ENCODE measurements at regions not wholly inside any gene's neighbourhood (a gene's known extent, or its start where the extent isn't known, plus 50 kb on each side); places are given as distances from the start of the nearest gene placed in this dataset.

DNA sequence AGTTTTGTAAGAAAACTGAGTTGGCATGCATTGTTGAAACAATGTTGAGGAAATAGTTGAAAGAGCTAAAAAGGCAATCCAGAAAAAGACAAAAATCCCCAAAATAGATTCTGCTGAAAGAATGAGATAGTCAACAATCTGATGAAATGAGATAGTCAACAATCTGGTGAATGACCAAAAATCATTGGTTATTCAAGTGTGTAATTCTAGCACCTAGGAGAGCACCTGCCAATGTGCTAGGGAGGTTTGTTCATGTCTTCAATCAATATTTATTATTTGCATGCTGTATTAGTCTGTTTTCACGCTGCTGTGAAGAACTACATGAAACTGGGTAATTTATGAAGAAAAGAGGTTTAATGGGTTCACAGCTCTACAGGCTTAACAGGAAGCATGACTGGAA is 307.1 kb upstream of the HSF2 start:
- H3K36me3 Mint-ChIP-seq (ENCODE audit: unreplicated experiment) = no peaks in the 10 kb centered on the region
- H3K4me1 Mint-ChIP-seq (ENCODE audit: unreplicated experiment) = no peaks in the 10 kb centered on the region
- no peak overlapping the region for H3K4me3 Mint-ChIP-seq (ENCODE audit: unreplicated experiment)
- H3K27ac Mint-ChIP-seq (ENCODE audit: unreplicated experiment) = no peak overlapping the region
- TF ChIP-seq, protein P1, sequence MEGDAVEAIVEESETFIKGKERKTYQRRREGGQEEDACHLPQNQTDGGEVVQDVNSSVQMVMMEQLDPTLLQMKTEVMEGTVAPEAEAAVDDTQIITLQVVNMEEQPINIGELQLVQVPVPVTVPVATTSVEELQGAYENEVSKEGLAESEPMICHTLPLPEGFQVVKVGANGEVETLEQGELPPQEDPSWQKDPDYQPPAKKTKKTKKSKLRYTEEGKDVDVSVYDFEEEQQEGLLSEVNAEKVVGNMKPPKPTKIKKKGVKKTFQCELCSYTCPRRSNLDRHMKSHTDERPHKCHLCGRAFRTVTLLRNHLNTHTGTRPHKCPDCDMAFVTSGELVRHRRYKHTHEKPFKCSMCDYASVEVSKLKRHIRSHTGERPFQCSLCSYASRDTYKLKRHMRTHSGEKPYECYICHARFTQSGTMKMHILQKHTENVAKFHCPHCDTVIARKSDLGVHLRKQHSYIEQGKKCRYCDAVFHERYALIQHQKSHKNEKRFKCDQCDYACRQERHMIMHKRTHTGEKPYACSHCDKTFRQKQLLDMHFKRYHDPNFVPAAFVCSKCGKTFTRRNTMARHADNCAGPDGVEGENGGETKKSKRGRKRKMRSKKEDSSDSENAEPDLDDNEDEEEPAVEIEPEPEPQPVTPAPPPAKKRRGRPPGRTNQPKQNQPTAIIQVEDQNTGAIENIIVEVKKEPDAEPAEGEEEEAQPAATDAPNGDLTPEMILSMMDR (IDR thresholded peaks at IDR 0.05) = no peak
- DNase-seq (ENCODE audit: extremely low spot score, unreplicated experiment) = no peak
- H3K27me3 Mint-ChIP-seq (ENCODE audit: unreplicated experiment) = peaks cover 26% of the 10 kb centered on the region
- H3K9me3 Mint-ChIP-seq (ENCODE audit: unreplicated experiment) = peaks cover 4% of the 10 kb centered on the region

DNA sequence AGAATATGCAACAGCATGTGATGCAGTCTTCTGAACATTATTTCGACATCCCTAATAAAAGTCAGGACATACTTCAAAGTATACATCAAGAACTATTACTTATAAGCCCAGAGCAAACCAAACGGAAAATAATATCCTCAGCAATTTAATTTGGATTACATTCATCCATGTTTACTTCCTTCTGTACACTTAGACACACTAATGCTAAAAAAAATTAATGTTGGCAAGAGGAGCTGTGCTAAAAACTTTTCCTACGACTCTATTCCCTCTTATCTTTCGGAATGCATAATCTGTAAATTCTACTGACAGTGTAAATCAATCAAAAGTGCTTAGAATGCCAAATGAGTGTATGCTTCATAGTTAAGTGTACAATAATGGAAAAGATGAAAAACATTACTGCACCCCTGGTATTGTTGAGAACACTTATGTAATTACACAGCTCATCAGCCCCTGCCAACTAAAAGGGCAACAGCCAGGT is 301.2 kb upstream of the HSF2 start:
- Mint-ChIP-seq H3K27me3 (ENCODE audit: unreplicated experiment) (peaks cover 55% of the 10 kb centered on the region), H3K4me3 (ENCODE audit: unreplicated experiment) (no peak overlapping the region), H3K36me3 (ENCODE audit: unreplicated experiment) (no peaks in the 10 kb centered on the region), H3K4me1 (ENCODE audit: unreplicated experiment) (no peaks in the 10 kb centered on the region), H3K9me3 (ENCODE audit: unreplicated experiment) (peaks cover 3% of the 10 kb centered on the region), H3K27ac (ENCODE audit: unreplicated experiment) (no peak overlapping the region)
- TF ChIP-seq, protein P1 (IDR thresholded peaks at IDR 0.05) = no peak
- DNase-seq (ENCODE audit: extremely low spot score, unreplicated experiment) = no peak

GRCh38 chr6:122102026-122102425 is 297.4 kb upstream of the HSF2 start:
- TF ChIP-seq, protein P1 (IDR thresholded peaks at IDR 0.05) = no peak
- H3K27me3 Mint-ChIP-seq (ENCODE audit: unreplicated experiment) = peaks cover 61% of the 10 kb centered on the region
- peaks cover 3% of the 10 kb centered on the region for H3K9me3 Mint-ChIP-seq (ENCODE audit: unreplicated experiment)
- H3K27ac Mint-ChIP-seq (ENCODE audit: unreplicated experiment) = no peak overlapping the region
- no peaks in the 10 kb centered on the region for H3K4me1 Mint-ChIP-seq (ENCODE audit: unreplicated experiment)
- H3K36me3 Mint-ChIP-seq (ENCODE audit: unreplicated experiment) = no peaks in the 10 kb centered on the region
- no peak for DNase-seq (ENCODE audit: extremely low spot score, unreplicated experiment)
- no peak overlapping the region for H3K4me3 Mint-ChIP-seq (ENCODE audit: unreplicated experiment)

DNA sequence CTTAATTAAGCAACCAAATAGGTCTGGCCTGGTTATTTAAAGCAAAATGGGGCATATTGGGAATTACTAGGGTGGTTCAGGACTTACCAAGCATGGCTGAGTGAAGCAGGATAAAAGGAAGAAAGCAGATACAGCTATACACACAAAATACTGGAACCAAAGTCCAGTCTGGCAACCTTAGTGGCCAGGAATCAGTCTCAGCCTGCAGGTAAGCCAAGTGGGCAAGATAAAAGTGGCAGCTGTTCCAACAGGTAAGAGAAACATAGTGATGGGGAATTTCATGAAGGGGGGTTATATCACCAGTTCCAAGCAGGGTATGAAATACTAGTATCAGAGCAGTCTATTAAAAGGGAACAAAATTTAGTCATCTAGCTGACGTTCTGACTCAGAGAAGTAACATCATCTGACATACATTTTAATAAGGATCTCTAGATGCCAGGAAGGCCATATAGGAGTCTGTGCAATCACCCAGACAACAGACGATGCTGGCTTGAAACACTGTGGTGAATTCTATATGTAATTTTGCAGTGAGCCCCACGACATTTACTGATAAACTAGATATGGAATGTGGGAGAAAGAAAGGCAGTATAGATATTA is 292.1 kb upstream of the HSF2 start:
- H3K27me3 Mint-ChIP-seq (ENCODE audit: unreplicated experiment) = peaks cover 73% of the 10 kb centered on the region
- no peaks in the 10 kb centered on the region for H3K36me3 Mint-ChIP-seq (ENCODE audit: unreplicated experiment)
- no peak overlapping the region for H3K27ac Mint-ChIP-seq (ENCODE audit: unreplicated experiment)
- H3K4me3 Mint-ChIP-seq (ENCODE audit: unreplicated experiment) = no peak overlapping the region
- H3K9me3 Mint-ChIP-seq (ENCODE audit: unreplicated experiment) = no peaks in the 10 kb centered on the region
- no peak for DNase-seq (ENCODE audit: extremely low spot score, unreplicated experiment)
- TF ChIP-seq, protein P1 (IDR thresholded peaks at IDR 0.05) = no peak
- no peaks in the 10 kb centered on the region for H3K4me1 Mint-ChIP-seq (ENCODE audit: unreplicated experiment)

GRCh38 chr6:122109075-122109474 is 290.4 kb upstream of the HSF2 start:
- Mint-ChIP-seq H3K27ac (ENCODE audit: unreplicated experiment) (no peak overlapping the region), H3K4me1 (ENCODE audit: unreplicated experiment) (no peaks in the 10 kb centered on the region), H3K4me3 (ENCODE audit: unreplicated experiment) (no peak overlapping the region), H3K27me3 (ENCODE audit: unreplicated experiment) (peaks cover 66% of the 10 kb centered on the region), H3K36me3 (ENCODE audit: unreplicated experiment) (no peaks in the 10 kb centered on the region), H3K9me3 (ENCODE audit: unreplicated experiment) (no peaks in the 10 kb centered on the region)
- DNase-seq (ENCODE audit: extremely low spot score, unreplicated experiment) = no peak
- TF ChIP-seq, protein P1 (IDR thresholded peaks at IDR 0.05) = no peak
